Epithelial cell of esophagus (primary cell): ENCODE measurements at regions not wholly inside any gene's neighbourhood (a gene's known extent, or its start where the extent isn't known, plus 50 kb on each side); places are given as distances from the start of the nearest gene placed in this dataset.
"Not testable (repeated sequence)": the region's sequence is repeated elsewhere in the genome, so short reads cannot be mapped to it uniquely, and the experiment has no call there.

ENCODE experiments used
- DNase-seq: peaks from one replicate; pipeline ENCODE4 v3.0.0; 2010; ENCODE audit warnings: low read depth
- H3K4me3 ChIP-seq: 2 replicates; pipeline ENCODE4 v1.5.1; 2011; ENCODE audit warnings: mild to moderate bottlenecking, low read length, control low read depth
- CTCF ChIP-seq: IDR thresholded peaks from 2 replicates; pipeline ENCODE4 v1.5.1; 2011; ENCODE audit warnings: low read depth, mild to moderate bottlenecking, low read length, control low read depth, inconsistent platforms; ENCODE audit not compliant: insufficient read depth; ENCODE audit errors: missing control alignments

GRCh38 chr7:39758234-39758970 is 135.0 kb downstream of the RALA start:
- H3K4me3 ChIP-seq: no peak overlapping the region
- no peak for TF ChIP-seq CTCF
- DNase-seq: no peak

DNA sequence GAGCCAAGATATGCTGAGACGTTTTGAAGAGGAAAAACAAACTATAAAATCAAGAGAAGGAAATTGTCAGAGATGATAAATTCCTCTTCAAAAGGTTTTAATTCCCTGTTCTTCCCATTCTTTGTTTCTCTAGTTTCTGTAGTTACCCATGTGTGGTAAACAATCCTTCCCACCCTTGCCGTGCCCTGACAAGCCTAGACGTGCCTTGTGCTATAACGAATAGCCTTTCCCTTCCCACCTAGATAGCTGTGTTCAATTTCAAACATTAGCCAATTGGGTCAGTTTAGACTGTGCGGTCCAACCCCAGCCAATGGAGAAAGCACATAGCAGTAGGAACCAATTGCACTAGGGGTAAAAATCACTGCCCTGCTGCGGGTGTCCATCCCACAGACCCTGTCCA is 138.1 kb downstream of the RALA start:
- no peak for TF ChIP-seq CTCF
- peak; percentile 88 for DNase-seq
- no peak overlapping the region for H3K4me3 ChIP-seq

DNA sequence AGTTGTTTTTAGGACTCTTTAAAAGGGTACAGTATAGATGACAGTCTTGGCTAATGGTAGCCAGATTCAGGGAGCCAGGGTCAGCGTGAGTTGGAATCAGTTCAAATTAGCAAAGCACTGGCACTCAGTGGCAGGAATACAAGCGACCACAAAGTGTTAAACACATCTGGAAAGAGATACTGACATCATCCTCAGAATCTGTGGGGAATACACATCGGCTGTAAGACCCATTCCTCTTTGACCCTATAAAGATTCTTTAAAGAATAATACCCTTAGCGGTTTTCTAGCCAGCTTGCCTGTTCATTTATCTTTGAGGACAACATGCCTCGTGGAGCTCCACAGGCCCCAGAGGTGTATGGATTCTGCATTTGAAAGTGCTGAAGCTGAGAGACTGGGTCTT is 139.1 kb downstream of the RALA start:
- not testable (repeated sequence) for DNase-seq, H3K4me3 ChIP-seq

GRCh38 chr7:39762881-39763280 is 139.5 kb downstream of the RALA start:
- not testable (repeated sequence) for DNase-seq, H3K4me3 ChIP-seq

- not testable (repeated sequence) for H3K4me3 ChIP-seq, DNase-seq
These were observed 142.5 kb downstream of the RALA start for GRCh38 chr7:39765833-39766232.

GRCh38 chr7:39768439-39768838 is 145.1 kb downstream of the RALA start:
- DNase-seq, H3K4me3 ChIP-seq: not testable (repeated sequence)

- not testable (repeated sequence) for H3K4me3 ChIP-seq, DNase-seq
These were observed 151.0 kb downstream of the RALA start for GRCh38 chr7:39774341-39774851.

DNA sequence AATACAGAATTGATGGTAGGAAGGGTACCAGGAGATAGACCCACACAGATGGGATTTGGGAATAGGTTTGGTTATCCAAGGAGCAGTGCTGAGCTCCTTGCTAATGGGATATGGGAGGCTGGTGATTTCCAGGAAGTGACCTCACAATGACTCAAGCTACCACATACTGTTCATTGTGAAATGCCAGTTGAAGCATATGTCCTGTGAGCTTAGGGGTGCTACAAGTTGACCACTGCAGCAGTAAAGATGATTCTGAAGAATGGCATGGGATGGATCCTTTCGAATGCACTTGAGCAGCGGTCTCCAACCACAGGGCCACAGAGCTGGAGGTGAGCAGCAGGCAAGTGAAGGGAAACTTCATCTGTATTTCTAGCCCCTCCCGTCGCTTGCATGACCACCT is 158.2 kb downstream of the RALA start:
- not testable (repeated sequence) for H3K4me3 ChIP-seq
- peak; percentile 56 for DNase-seq

GRCh38 chr7:39786440-39786839 is 163.1 kb downstream of the RALA start:
- H3K4me3 ChIP-seq, DNase-seq: not testable (repeated sequence)

- H3K4me3 ChIP-seq: not testable (repeated sequence)
- peak; percentile 24 for DNase-seq
These were observed 159.0 kb upstream of the CDK13 start for GRCh38 chr7:39791035-39791434.

- H3K4me3 ChIP-seq: not testable (repeated sequence)
- peak; percentile 1 for DNase-seq
These were observed 158.1 kb upstream of the CDK13 start for GRCh38 chr7:39791911-39792310.

GRCh38 chr7:39793026-39793425 is 157.0 kb upstream of the CDK13 start:
- DNase-seq, H3K4me3 ChIP-seq: not testable (repeated sequence)

- H3K4me3 ChIP-seq: not testable (repeated sequence)
These were observed 156.2 kb upstream of the CDK13 start for GRCh38 chr7:39793851-39794250.

GRCh38 chr7:39796947-39797346 is 153.1 kb upstream of the CDK13 start:
- H3K4me3 ChIP-seq, DNase-seq: not testable (repeated sequence)

More at GRCh38 chr7:39793851-39794250, 156.2 kb upstream of the CDK13 start:
- not testable (repeated sequence) for DNase-seq

- H3K4me3 ChIP-seq, DNase-seq: not testable (repeated sequence)
These were observed 152.0 kb upstream of the CDK13 start for GRCh38 chr7:39798077-39798476.
